GM13976 (cell line): ENCODE measurements at regions not wholly inside any gene's neighbourhood (a gene's known extent, or its start where the extent isn't known, plus 50 kb on each side); places are given as distances from the start of the nearest gene placed in this dataset.

Experiments used
- DNase-seq: peaks from one replicate; pipeline ENCODE4 v3.0.0; 2012; ENCODE audit warnings: low spot score
- CTCF ChIP-seq: IDR thresholded peaks from 2 replicates; pipeline ENCODE4 v1.5.1; 2012; ENCODE audit warnings: borderline replicate concordance, mild to moderate bottlenecking; ENCODE audit not compliant: insufficient read depth; ENCODE audit errors: extremely low read depth, missing control alignments, control extremely low read depth
- in situ Hi-C: fragments of 300-500 bp; cut with MboI; formaldehyde crosslinking; loops from one replicate; pipeline ENCODE4 v1.12.0; 2022; ENCODE audit warnings: low sequenced_read_pairs, mixed read lengths, inconsistent platforms; ENCODE audit not compliant: unreplicated experiment

- in situ Hi-C loops = no loop called here
- no peak for DNase-seq
- no peak for TF ChIP-seq CTCF
Measured at GRCh38 chr21:23613014-23613413, 1994.3 kb downstream of the MRPL39 start.

GRCh38 chr21:23612210-23612609, 1995.1 kb downstream of the MRPL39 start:
- in situ Hi-C loops = no loop called here
- DNase-seq = no peak
- no peak for TF ChIP-seq CTCF

GRCh38 chr21:23607782-23608431, 1999.4 kb downstream of the MRPL39 start:
- in situ Hi-C loops = no loop called here
- no peak for TF ChIP-seq CTCF
- no peak for DNase-seq

- no peak for DNase-seq
- in situ Hi-C loops = no loop called here
- no peak for TF ChIP-seq CTCF
Measured at GRCh38 chr21:23601549-23601948, 2005.7 kb downstream of the MRPL39 start.

- in situ Hi-C loops = no loop called here
- DNase-seq = no peak
- no peak for TF ChIP-seq CTCF
Measured at GRCh38 chr21:23593582-23593981, 2013.7 kb downstream of the MRPL39 start.

GRCh38 chr21:23585419-23585818, 2021.9 kb downstream of the MRPL39 start:
- DNase-seq = no peak
- no peak for TF ChIP-seq CTCF
- in situ Hi-C loops = no loop called here
